Stimulated activated CD8-positive, alpha-beta memory T cell treated with anti-CD3 and anti-CD28 coated beads, Interleukin-4, amount 100 ng/mL, for 4 hours (primary cell): ENCODE measurements at regions not wholly inside any gene's neighbourhood (a gene's known extent, or its start where the extent isn't known, plus 50 kb on each side); places are given as distances from the start of the nearest gene placed in this dataset.
"Not testable (repeated sequence)": the region's sequence is repeated elsewhere in the genome, so short reads cannot be mapped to it uniquely, and the experiment has no call there.

Experiments
- DNase-seq, 2 donors: peaks; one replicate each; pipeline ENCODE4 v3.0.0-alpha.2; 2020; ENCODE audit warnings: low read depth in 2 of 2, low spot score in 1 of 2

DNA sequence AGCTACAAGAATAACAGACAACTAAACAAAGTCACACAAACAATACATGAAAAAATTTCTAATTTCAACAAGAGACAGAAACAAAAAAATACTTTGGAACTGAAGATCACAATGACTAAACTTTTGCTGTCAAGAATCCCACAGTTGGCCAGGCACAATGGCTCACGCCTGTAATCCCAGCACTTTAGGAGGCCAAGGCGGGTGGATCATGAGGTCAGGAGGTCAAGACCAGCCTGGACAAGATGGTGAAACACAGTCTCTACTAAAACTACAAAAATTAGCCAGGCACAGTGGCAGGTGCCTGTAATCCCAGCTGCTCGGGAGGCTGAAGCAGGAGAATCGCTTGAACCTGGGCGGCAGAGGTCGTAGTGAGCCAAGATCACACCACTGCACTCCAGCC is 861.6 kb downstream of the UQCRFS1 start:
- DNase-seq, result not testable (repeated sequence)

DNA sequence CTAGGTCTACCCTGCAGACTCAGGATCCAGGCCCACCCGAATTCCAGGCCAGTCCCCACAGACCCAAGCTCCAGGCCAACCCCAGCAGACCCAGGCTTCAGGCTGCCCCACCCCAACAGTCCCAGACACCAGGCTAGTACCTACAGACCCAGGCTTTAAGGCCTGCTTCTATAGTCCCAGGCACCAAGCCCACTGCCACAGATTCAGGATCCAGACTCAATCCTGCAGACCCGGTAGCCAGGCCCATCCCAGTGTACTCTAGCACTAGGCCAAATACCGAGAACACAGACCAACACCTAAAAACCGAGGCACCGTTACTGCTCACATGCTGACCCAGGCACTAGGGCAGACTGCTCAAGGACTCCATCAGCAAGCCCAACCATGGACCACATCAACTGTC is 862.3 kb downstream of the UQCRFS1 start:
- no peak for DNase-seq

DNA sequence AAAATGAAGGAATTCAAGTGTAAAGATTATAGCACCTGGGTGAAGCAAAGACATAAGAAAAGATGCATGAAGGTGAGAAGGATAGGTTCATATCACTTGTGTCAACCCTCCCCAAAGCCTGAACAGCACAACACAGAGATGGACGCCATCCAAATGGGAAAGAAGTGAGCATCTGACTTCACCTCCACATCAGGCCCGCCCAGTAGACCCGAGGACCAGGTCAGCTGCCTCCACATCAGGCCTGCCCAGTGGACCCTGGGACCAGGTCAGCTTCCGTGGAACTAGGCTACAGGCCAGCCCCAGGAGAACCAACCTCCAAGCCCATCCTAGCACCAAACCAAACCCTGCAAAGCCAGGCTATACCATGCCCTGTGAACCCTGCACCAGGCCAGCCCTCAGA is 862.9 kb downstream of the UQCRFS1 start:
- DNase-seq, result no peak

DNA sequence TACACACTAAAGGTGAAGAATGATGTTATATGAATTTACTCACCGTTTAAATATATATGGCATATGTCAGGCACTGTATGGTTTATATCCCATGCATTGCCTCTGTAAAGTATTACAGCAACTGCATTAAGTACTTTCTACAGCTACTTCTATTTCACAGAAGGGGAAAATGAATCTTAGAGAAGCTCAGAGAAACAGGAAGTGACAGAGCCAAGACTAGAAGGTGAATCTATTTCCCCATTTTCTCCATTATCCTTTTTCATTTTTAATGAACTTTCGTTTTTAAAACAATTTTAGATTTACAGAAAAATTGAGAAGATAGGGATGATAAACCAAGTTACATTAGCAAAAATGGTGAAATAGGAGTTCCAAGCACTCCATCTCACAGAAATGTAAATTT is 863.3 kb downstream of the UQCRFS1 start:
- DNase-seq, result no peak

GRCh38 chr19:28345811-28346210 is 867.1 kb downstream of the UQCRFS1 start:
- DNase-seq, result no peak

DNA sequence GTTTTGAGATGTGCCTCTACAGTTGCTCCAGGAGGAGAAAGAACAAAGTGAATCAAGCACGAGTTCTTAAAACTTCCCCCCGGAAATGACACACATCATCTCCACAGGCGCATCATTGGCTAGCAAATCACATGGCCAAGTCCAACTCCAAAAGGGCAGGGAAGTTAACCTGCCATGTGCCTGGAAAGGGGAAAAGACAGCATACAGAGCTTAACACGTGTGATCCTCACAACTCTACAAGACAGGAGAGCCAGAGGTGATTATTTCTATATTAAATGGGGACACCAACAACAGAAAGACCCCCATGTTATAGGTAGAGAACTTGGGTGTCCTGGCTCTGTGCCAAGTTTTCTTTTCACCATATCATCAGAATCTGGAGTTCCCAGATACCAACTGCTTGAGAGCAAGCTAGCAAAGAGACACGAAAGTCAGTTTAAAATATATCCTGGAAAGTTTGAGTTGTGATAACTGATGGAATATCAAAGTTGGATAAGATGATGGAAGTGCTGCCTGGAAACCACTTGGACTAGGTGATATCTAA is 871.1 kb downstream of the UQCRFS1 start:
- DNase-seq, result no peak

DNA sequence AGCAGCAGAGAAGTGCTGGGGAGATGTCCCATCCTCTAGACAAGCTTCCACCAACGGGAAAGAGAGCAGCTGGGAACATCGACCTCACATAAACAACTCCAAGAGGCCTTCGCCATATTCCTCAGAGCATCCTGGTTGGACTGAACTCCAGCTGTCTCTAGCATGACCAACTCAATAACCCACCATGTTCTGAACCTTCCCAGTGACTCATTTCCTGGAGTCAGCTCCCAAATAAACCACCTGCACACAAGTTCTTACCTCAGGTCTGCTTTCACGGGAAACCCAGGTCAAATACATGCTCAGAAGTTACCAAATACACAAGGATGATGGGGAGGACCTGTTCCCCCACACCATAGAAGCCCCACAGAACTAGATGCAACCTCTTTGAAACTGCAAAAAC is 878.5 kb downstream of the UQCRFS1 start:
- DNase-seq, result no peak

GRCh38 chr19:28333909-28334308 is 879.0 kb downstream of the UQCRFS1 start:
- no peak for DNase-seq

DNA sequence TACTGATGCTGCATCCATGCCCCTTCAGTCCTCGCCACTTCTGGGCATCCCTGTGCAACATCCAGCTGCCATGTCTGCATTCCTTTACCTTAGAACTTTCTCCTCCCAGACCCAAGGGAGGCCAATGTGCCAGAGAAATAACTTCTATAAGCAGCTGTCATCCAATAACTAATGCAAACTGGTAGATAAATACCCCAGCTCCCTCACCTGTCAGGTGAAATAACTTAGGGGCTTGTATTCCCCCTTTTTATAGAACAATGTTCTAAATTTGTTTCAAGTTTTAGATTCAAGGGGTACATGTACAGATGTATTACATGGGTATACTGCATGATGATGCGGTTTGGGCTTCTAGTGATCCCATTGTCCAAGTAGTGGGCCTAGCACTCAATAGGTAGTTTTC is 880.1 kb downstream of the UQCRFS1 start:
- DNase-seq, result no peak

DNA sequence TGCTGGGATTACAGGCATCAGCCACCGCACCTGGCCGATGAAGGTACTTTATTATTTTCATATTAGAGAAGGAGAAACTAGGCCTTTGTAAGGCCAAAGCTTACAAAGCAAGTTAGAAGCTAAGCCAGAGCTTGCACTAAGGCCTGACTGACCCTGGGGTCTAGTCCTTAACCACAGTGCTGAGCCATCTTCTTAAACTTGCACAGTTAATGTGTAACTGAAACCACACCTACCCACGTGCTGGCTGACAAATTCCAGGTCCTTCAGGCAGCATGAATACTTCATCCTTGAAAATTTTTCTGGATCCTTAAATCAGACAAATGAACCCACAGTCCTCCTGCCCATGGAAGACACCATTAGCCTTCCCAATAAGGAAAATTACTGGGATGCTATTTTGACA is 880.6 kb downstream of the UQCRFS1 start:
- no peak for DNase-seq

DNA sequence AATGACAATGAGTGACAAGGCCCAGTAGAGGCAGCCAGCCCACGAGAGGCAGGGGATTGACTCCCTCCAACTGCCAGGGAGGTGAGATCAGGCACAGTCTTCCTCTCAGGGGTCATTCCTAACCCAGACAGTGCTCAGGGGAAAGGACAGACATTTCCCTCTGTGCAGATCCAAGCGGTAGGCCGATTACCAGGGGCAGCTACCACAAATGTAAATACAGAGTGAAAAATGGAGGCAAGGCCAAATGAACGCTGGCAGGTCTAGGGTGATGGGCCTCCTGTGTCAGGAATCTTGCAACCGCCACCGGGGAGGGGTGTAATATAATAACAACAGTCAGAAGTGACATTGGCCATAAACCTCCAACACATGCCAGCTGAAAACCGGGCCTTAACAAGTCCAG is 881.4 kb downstream of the UQCRFS1 start:
- DNase-seq, result no peak

GRCh38 chr19:28330831-28331230 is 882.1 kb downstream of the UQCRFS1 start:
- no peak for DNase-seq

GRCh38 chr19:28329429-28329828 is 883.5 kb downstream of the UQCRFS1 start:
- DNase-seq, result no peak

DNA sequence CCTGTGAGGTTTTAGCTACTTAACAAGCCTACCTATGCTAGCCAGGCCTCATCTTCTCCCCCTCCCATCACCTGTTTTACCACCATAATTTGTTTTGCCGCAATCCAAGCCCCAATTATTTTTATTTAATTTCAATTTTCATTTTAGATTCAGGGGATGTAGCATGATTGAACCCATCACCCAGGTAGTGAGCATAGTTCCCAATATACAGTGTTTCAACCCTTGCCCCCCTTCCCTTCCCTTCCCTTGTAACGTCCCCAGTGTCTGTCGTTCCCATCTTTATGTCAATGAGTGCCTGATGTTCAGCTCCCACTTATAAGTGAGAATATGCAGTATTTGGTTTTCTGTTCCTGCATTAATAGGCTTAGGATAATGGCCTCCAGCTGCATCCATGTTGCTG is 885.0 kb downstream of the UQCRFS1 start:
- no peak for DNase-seq

- DNase-seq, result no peak
Observed at GRCh38 chr19:28326746-28327145, 886.2 kb downstream of the UQCRFS1 start.

- no peak for DNase-seq
Observed at GRCh38 chr19:28324275-28325060, 888.5 kb downstream of the UQCRFS1 start.

- DNase-seq, result no peak
Observed at GRCh38 chr19:28322945-28323344, 890.0 kb downstream of the UQCRFS1 start.

DNA sequence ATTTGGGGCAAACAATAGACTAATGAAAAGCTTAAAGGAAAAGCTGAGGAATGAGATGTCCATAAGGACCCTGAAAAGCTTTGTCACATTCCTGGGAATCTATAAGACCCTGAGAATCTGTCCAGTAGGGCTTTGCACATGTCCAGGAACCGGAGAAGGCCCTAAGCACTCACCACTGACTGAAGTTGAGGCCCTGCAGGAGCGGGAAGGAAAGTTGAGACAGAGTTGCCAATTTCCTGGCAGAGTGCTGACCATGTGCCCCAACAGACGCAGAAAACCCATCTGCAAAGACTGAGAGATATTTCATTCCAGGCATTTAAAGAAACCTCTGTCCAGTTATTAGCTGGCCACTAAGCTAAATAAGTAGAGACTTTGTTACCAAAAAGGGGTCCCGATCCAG is 890.5 kb downstream of the UQCRFS1 start:
- no peak for DNase-seq

GRCh38 chr19:28319918-28320317 is 893.0 kb downstream of the UQCRFS1 start:
- no peak for DNase-seq

DNA sequence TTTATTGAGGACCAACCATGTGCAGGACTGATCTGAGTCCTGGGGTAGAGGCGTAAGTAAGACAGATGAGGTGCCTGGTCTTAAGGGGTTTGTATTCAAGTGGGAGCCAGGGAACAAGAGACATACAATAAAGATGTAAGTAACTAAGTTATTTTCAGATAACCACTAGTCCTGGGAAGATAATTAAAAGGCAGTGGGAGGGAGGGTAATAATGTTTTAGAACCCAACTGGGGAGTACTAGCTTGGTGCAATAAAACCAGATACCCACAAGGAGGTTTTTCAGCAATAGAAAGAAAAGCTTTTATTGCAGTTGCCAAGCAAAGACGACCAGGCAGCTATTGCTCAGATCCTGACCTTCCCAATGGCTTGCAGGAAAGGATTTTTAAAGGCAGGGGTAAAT is 893.7 kb downstream of the UQCRFS1 start:
- DNase-seq, result no peak

- DNase-seq, result no peak
Observed at GRCh38 chr19:28318469-28319179, 894.3 kb downstream of the UQCRFS1 start.

- no peak for DNase-seq
Observed at GRCh38 chr19:28316464-28316863, 896.5 kb downstream of the UQCRFS1 start.
